Tibial nerve (tissue), 4 donors: ENCODE measurements at regions not wholly inside any gene's neighbourhood (a gene's known extent, or its start where the extent isn't known, plus 50 kb on each side); places are given as distances from the start of the nearest gene placed in this dataset.

Experiments
- EP300 ChIP-seq, 2 donors: sonication (generic); formaldehyde crosslinking; IDR thresholded peaks; one replicate each; pipeline ENCODE4 v1.6.1; 2017; ENCODE audit warnings: antibody characterized with exemption in 2 of 2, mild to moderate bottlenecking in 1 of 2
- POLR2A ChIP-seq, 2 donors: fragments of 450-650 bp; IDR thresholded peaks; one replicate each; pipeline ENCODE4 v1.6.1; 2017; ENCODE audit warnings: antibody characterized with exemption in 2 of 2, mild to moderate bottlenecking in 2 of 2, moderate library complexity in 2 of 2
- TF ChIP-seq, protein P1 (sequence below), 5 experiments: fragments of 200-600 bp in 3 of 5; fragments of 450-650 bp in 2 of 5; sonication (generic) in 3 of 5; IDR thresholded peaks; one replicate each; pipeline ENCODE4 v1.5.1; 2016 to 2019; ENCODE audit warnings: antibody characterized with exemption in 5 of 5, mild to moderate bottlenecking in 3 of 5, moderate library complexity in 2 of 5

- TF ChIP-seq, protein P1, sequence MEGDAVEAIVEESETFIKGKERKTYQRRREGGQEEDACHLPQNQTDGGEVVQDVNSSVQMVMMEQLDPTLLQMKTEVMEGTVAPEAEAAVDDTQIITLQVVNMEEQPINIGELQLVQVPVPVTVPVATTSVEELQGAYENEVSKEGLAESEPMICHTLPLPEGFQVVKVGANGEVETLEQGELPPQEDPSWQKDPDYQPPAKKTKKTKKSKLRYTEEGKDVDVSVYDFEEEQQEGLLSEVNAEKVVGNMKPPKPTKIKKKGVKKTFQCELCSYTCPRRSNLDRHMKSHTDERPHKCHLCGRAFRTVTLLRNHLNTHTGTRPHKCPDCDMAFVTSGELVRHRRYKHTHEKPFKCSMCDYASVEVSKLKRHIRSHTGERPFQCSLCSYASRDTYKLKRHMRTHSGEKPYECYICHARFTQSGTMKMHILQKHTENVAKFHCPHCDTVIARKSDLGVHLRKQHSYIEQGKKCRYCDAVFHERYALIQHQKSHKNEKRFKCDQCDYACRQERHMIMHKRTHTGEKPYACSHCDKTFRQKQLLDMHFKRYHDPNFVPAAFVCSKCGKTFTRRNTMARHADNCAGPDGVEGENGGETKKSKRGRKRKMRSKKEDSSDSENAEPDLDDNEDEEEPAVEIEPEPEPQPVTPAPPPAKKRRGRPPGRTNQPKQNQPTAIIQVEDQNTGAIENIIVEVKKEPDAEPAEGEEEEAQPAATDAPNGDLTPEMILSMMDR (IDR thresholded peaks at IDR 0.05), result no peak
- TF ChIP-seq POLR2A (IDR thresholded peaks at IDR 0.05), result no peak
- no peak for TF ChIP-seq EP300 (IDR thresholded peaks at IDR 0.05)
Measured at GRCh38 chr2:41546031-41546430, 501.8 kb upstream of the PKDCC start.
